ENCODE measurements at regions not wholly inside any gene's neighbourhood (a gene's known extent, or its start where the extent isn't known, plus 50 kb on each side); places are given as distances from the start of the nearest gene placed in this dataset.

GRCh38 chr13:57056601-57057180, 84.0 kb upstream of the PRR20A start:
- TF ChIP-seq CTCF (IDR thresholded peaks at IDR 0.05) = no peak
- TF ChIP-seq POLR2AphosphoS5 (IDR thresholded peaks at IDR 0.05) = no peak

All from sigmoid colon (tissue), 4 donors.